ENCODE measurements at regions not wholly inside any gene's neighbourhood (a gene's known extent, or its start where the extent isn't known, plus 50 kb on each side); places are given as distances from the start of the nearest gene placed in this dataset.

GRCh38 chr2:2560374-2561015 is 229.4 kb upstream of the MYT1L start:
- no peak for TF ChIP-seq CTCF (IDR thresholded peaks at IDR 0.05)
- TF ChIP-seq EZH2 (IDR thresholded peaks at IDR 0.05; ENCODE audit: borderline replicate concordance, insufficient read depth, low read depth, low read length, poor library complexity, severe bottlenecking), result no peak
